WTC11 (cell line): ENCODE measurements at regions not wholly inside any gene's neighbourhood (a gene's known extent, or its start where the extent isn't known, plus 50 kb on each side); places are given as distances from the start of the nearest gene placed in this dataset.

Source experiments
- ATAC-seq: fragments of 200-7000 bp; cut with Tn5 transposase; 2 replicates; pipeline ENCODE4 v1.10.0; 2021; ENCODE audit warnings: mild to moderate bottlenecking, moderate library complexity
- CTCF ChIA-PET: fragments of 300-600 bp; sonication (Branson Sonifier 250); formaldehyde crosslinking; loops from one replicate; lab custom pipeline; 2021; ENCODE audit warnings: antibody characterized with exemption; lab: Charles Lee
- POLR2A ChIA-PET: fragments of 350-600 bp; sonication (Branson Sonifier 250); formaldehyde crosslinking; loops from one replicate; lab custom pipeline; 2021; ENCODE audit warnings: antibody characterized with exemption; lab: Charles Lee
- DNase-seq: peaks from one replicate; pipeline ENCODE4 v3.0.0; 2021; ENCODE audit warnings: low spot score
- H3K27ac Mint-ChIP-seq: 2 replicates; pipeline ENCODE4 v1.8.0; 2021; ENCODE audit warnings: mixed read lengths
- H3K27me3 Mint-ChIP-seq: 2 replicates; pipeline ENCODE4 v1.8.0; 2021; ENCODE audit warnings: low read depth, mild to moderate bottlenecking, moderate library complexity, mixed read lengths
- H3K36me3 Mint-ChIP-seq: 2 replicates; pipeline ENCODE4 v1.8.0; 2021; ENCODE audit warnings: mixed read lengths
- H3K4me1 Mint-ChIP-seq: 2 replicates; pipeline ENCODE4 v1.8.0; 2022; ENCODE audit warnings: mixed read lengths
- H3K4me3 Mint-ChIP-seq: 2 replicates; pipeline ENCODE4 v1.8.0; 2021; ENCODE audit warnings: mild to moderate bottlenecking, moderate library complexity, mixed read lengths
- H3K9me3 Mint-ChIP-seq: 2 replicates; pipeline ENCODE4 v1.8.0; 2021; ENCODE audit warnings: mixed read lengths
- ATF3 ChIP-seq: sonication (generic); formaldehyde crosslinking; conservative IDR thresholded peaks from 2 replicates; pipeline ENCODE4 v1.8.1; 2022; ENCODE audit warnings: mild to moderate bottlenecking, missing genetic modification reagents
- CTCF ChIP-seq: fragments of 200-600 bp; IDR thresholded peaks from 2 replicates; pipeline ENCODE4 v1.8.0; 2022; ENCODE audit warnings: antibody characterized with exemption
- E2F5 ChIP-seq: sonication (generic); formaldehyde crosslinking; IDR thresholded peaks from 2 replicates; pipeline ENCODE4 v1.8.1; 2022; ENCODE audit warnings: mild to moderate bottlenecking, moderate library complexity, missing genetic modification reagents
- EMX1 ChIP-seq: fragments of 250-450 bp; sonication (Bioruptor Pico); IDR thresholded peaks from 2 replicates; pipeline ENCODE4 v1.8.0; 2021; ENCODE audit warnings: mild to moderate bottlenecking
- ETV6 ChIP-seq: sonication (generic); formaldehyde crosslinking; IDR thresholded peaks from 2 replicates; pipeline ENCODE4 v1.8.1; 2022; ENCODE audit warnings: mild to moderate bottlenecking, missing genetic modification reagents
- FOXP1 ChIP-seq: sonication (generic); formaldehyde crosslinking; IDR thresholded peaks from 2 replicates; pipeline ENCODE4 v1.8.0; 2022; ENCODE audit warnings: missing genetic modification reagents, mild to moderate bottlenecking, moderate library complexity, borderline replicate concordance
- JAZF1 ChIP-seq: fragments of 250-450 bp; sonication (Bioruptor Pico); IDR thresholded peaks from 2 replicates; pipeline ENCODE4 v1.9.0; 2021; ENCODE audit warnings: moderate library complexity, mild to moderate bottlenecking, inconsistent platforms
- JUN ChIP-seq: sonication (generic); formaldehyde crosslinking; IDR thresholded peaks from 2 replicates; pipeline ENCODE4 v1.8.0; 2023; ENCODE audit warnings: mild to moderate bottlenecking, missing genetic modification reagents
- MAX ChIP-seq: sonication (generic); formaldehyde crosslinking; IDR thresholded peaks from 2 replicates; pipeline ENCODE4 v1.8.0; 2022; ENCODE audit warnings: mild to moderate bottlenecking, missing genetic modification reagents
- NFYB ChIP-seq: sonication (generic); formaldehyde crosslinking; conservative IDR thresholded peaks from 2 replicates; pipeline ENCODE4 v1.8.0; 2022; ENCODE audit warnings: low read depth, missing genetic modification reagents
- NR3C1 ChIP-seq: sonication (generic); formaldehyde crosslinking; conservative IDR thresholded peaks from 2 replicates; pipeline ENCODE4 v1.8.1; 2023; ENCODE audit warnings: low read depth, mild to moderate bottlenecking, missing genetic modification reagents
- RELA ChIP-seq: sonication (generic); formaldehyde crosslinking; IDR thresholded peaks from 2 replicates; pipeline ENCODE4 v1.8.1; 2022; ENCODE audit warnings: missing genetic modification reagents, mild to moderate bottlenecking, borderline replicate concordance
- ZNF121 ChIP-seq: sonication (generic); formaldehyde crosslinking; IDR thresholded peaks from 2 replicates; pipeline ENCODE4 v1.8.0; 2023; ENCODE audit warnings: missing genetic modification reagents
- ZNF219 ChIP-seq: sonication (generic); formaldehyde crosslinking; IDR thresholded peaks from 2 replicates; pipeline ENCODE4 v1.8.0; 2023; ENCODE audit warnings: missing genetic modification reagents, mild to moderate bottlenecking, borderline replicate concordance
- ZNF232 ChIP-seq: sonication (generic); formaldehyde crosslinking; IDR thresholded peaks from 2 replicates; pipeline ENCODE4 v1.8.0; 2022; ENCODE audit warnings: mild to moderate bottlenecking, missing genetic modification reagents
- ZNF396 ChIP-seq: fragments of 250-450 bp; sonication (Bioruptor Pico); IDR thresholded peaks from 2 replicates; pipeline ENCODE4 v1.8.0; 2021; ENCODE audit warnings: mild to moderate bottlenecking, moderate library complexity, borderline replicate concordance
- ZNF532 ChIP-seq: fragments of 250-450 bp; sonication (Bioruptor Pico); IDR thresholded peaks from 2 replicates; pipeline ENCODE4 v1.9.0; 2021; ENCODE audit warnings: mild to moderate bottlenecking, borderline replicate concordance
- ZNF671 ChIP-seq: fragments of 250-450 bp; sonication (Bioruptor Pico); IDR thresholded peaks from 2 replicates; pipeline ENCODE4 v1.8.0; 2021; ENCODE audit warnings: mild to moderate bottlenecking
- ZSCAN18 ChIP-seq: fragments of 250-450 bp; sonication (Bioruptor Pico); IDR thresholded peaks from 2 replicates; pipeline ENCODE4 v2.1.2; 2022; ENCODE audit warnings: mild to moderate bottlenecking, moderate library complexity

- Mint-ChIP-seq H3K27ac (no peak overlapping the region), H3K4me3 (no peak overlapping the region), H3K27me3 (peaks cover 32% of the 10 kb centered on the region), H3K4me1 (peaks cover 11% of the 10 kb centered on the region), H3K9me3 (peaks cover 31% of the 10 kb centered on the region), H3K36me3 (peaks cover 23% of the 10 kb centered on the region)
- ATAC-seq, result peak; percentile 75
- CTCF ChIA-PET, result interaction anchor here (1.0 kb wide), 1 partner anchor 9 kb away, joined by 3 read pairs; no protein-coding TSS in a partner anchor
- POLR2A ChIA-PET, result no interaction called here
- TF ChIP-seq ZNF232 (CRISPR knock-in tag), result no peak
- peak; percentile 25 for DNase-seq
Observed at GRCh38 chr11:123255909-123256308, 60.9 kb upstream of the CLMP start.

GRCh38 chr11:123254357-123254756, 59.3 kb upstream of the CLMP start:
- peaks cover 19% of the 10 kb centered on the region for H3K36me3 Mint-ChIP-seq
- ChIA-PET CTCF (interaction anchor here (1.2 to 1.6 kb wide), 3 partner anchors 144 to 151 kb away, joined by 3 to 7 read pairs (median 5); no protein-coding TSS in a partner anchor), POLR2A (no interaction called here)
- H3K4me3 Mint-ChIP-seq, result no peak overlapping the region
- DNase-seq (no peak), ATAC-seq (no peak)
- TF ChIP-seq ZNF121 (CRISPR knock-in tag) (peak; percentile 87), ETV6 (CRISPR knock-in tag) (no peak)
- peaks cover 23% of the 10 kb centered on the region for H3K27me3 Mint-ChIP-seq
- peaks cover 13% of the 10 kb centered on the region for H3K4me1 Mint-ChIP-seq
- H3K9me3 Mint-ChIP-seq, result peaks cover 26% of the 10 kb centered on the region
- no peak overlapping the region for H3K27ac Mint-ChIP-seq

GRCh38 chr11:123253911-123254310, 58.9 kb upstream of the CLMP start:
- Mint-ChIP-seq H3K36me3 (peaks cover 14% of the 10 kb centered on the region), H3K4me3 (no peak overlapping the region), H3K9me3 (peaks cover 22% of the 10 kb centered on the region), H3K27ac (no peak overlapping the region), H3K4me1 (peaks cover 13% of the 10 kb centered on the region), H3K27me3 (peaks cover 22% of the 10 kb centered on the region)
- ChIA-PET CTCF (interaction anchor here (1.1 to 1.6 kb wide), 3 partner anchors 90 to 151 kb away, joined by 3 to 5 read pairs (median 3); no protein-coding TSS in a partner anchor), POLR2A (no interaction called here)
- TF ChIP-seq NR3C1 (CRISPR knock-in tag) (no peak), EMX1 (CRISPR knock-in tag) (no peak), ZNF219 (CRISPR knock-in tag) (no peak), CTCF (no peak), ATF3 (CRISPR knock-in tag) (no peak), MAX (CRISPR knock-in tag) (no peak), FOXP1 (no peak), NFYB (CRISPR knock-in tag) (no peak), ZNF232 (CRISPR knock-in tag) (no peak), ZNF396 (no peak), ZNF671 (CRISPR knock-in tag) (no peak), JAZF1 (CRISPR knock-in tag) (no peak), E2F5 (no peak)
- ATAC-seq (no peak), DNase-seq (no peak)

GRCh38 chr11:123253223-123253622, 58.2 kb upstream of the CLMP start:
- ATAC-seq, result peak; percentile 43; the same call in 1 of the 2 replicates
- POLR2A ChIA-PET, result no interaction called here
- CTCF ChIA-PET, result interaction anchor here (0.6 to 4.0 kb wide), 5 partner anchors 8 to 240 kb away, joined by 3 to 56 read pairs (median 3); no protein-coding TSS in a partner anchor
- Mint-ChIP-seq H3K36me3 (peaks cover 7% of the 10 kb centered on the region), H3K9me3 (peaks cover 15% of the 10 kb centered on the region), H3K4me1 (peaks cover 13% of the 10 kb centered on the region), H3K4me3 (no peak overlapping the region), H3K27ac (no peak overlapping the region), H3K27me3 (peaks cover 15% of the 10 kb centered on the region)
- no peak for DNase-seq
- TF ChIP-seq JUN (CRISPR knock-in tag) (no peak), ZSCAN18 (CRISPR knock-in tag) (no peak), ZNF532 (CRISPR knock-in tag) (no peak), RELA (CRISPR knock-in tag) (no peak), ATF3 (CRISPR knock-in tag) (no peak)
